Myocyte (in vitro differentiated cells): ENCODE measurements at regions not wholly inside any gene's neighbourhood (a gene's known extent, or its start where the extent isn't known, plus 50 kb on each side); places are given as distances from the start of the nearest gene placed in this dataset.
A peak's percentile ranks its signal among the peaks of the same experiment; 100 is the strongest.

ENCODE experiments used
- DNase-seq: peaks from one replicate; pipeline ENCODE4 v3.0.0-alpha.2; 2012; ENCODE audit warnings: low read depth

DNA sequence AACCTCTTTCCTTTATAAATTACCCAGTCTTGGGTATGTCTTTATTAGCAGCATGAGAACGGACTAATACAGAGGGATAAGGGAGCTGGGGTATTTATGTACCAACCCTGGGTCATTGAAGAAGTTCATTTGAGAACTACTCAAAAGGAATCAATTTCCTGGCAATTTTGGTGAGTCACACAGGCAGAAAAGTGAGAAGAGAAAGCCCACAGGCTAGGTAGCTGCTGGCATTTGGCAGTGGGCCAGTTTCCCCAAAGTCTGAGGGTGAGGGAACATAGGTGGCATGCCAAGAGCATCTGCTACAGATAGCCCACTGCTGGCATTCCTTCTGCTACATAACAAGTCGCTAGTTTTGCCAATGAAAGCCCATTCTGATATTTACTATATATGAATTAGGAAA lies 411.2 kb downstream of the MID1IP1 start:
- DNase-seq: no peak

DNA sequence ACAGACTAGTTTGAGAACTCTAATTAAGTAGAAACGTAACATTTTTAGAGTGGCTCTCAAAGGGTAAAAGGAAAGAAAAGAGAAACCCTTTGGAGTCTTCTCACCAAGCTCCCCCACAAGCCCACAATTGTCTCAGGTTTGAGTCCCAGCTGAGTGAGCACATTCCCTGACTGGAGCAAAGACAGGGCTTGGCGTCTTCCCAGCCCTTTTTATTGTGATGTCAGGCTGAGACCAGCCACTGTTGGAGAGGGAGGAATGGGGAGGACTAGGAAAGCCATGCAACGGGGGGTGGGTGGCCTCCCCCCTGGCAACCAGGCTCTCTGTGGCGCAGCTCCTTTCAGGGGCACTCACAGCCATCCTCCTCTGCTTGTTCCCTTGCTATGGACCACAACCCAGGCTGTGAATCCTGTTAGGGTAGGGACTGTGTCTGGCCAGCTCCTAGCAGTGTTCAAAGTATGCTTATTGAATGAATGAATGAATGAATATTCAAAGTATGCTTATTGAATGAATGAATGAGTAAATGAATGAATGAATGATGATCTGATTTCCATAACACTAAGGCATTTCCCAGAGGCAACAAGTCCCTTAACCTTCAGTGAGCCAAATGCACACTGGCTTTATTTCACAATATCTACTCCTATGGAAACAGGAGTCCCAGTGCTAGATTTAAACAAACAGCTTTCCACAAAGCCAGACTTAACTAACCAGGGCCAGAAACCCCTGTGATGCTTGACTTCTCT lies 413.3 kb downstream of the MID1IP1 start:
- no peak for DNase-seq

DNA sequence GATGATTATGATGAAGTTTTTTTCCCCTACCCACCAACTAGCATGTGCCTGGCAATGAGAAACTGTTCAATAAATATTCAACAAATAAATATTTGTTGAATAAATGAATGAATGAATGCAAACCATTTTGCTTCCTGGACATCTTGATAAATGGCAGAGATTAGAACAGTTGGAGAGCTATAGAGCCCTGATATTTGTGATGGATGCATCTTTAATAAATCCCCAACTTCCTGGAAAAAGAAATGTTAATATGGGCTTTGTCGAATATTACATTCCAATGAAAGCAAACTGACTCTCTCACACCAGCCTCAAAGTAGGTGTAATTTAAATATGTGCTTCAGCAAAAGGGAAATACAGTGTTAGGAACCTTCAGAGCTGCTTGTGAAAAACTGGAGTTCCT lies 419.7 kb downstream of the MID1IP1 start:
- DNase-seq: no peak

DNA sequence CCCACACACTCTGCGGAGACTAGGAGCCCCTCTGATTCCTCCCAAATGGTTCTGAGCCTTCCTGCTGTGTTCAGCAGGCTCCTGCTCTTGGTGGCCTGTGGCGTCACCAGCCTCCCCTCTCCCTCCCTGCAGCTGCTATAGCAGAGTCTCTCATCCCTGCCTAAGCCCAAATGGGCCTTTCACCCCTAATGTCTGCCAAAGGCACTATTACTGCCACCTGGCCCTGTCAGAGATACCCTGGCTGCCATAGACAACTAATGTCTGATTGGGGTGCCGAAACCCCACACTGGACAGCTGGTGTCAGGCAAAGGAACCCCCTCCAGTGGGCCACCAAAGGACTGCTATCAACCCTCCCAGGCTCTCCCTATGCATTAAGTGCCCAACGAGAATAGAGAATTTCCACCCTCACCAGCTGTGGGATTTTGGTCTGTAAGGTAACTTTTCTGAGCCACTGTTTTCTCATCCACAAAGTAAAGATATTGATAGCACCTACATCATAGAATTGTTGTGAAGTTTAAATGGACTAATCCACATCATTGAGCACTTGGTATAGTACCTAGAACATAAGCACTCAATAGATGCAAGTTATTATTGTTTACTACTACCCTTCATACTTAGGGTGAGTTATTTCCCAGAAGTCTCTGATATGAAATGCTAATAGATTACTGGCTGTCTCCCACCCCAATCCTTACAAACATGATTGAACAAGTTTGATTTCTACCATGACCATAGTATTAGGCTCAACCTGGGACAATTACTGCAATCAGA lies 421.3 kb downstream of the MID1IP1 start:
- peak; percentile 14 for DNase-seq

DNA sequence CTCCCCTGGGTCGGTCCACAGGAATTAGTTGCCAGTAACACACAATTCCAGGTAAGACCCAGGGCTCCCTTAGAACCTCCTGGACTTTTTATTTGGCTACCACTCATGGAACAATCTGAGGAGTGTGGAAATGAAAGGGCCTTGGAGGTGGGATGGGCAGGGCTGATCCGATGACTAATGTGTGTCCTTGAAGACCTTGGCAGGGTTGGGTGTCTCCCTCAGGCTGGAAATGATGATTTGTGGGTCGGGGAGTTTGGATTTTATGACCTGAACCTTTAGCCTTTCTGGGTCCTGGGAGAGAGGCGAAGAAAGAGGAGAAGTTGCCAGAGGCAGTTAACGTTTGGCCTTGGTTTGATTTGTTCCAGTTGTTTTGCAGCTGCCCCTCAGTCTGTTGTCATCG lies 425.0 kb downstream of the MID1IP1 start:
- DNase-seq: no peak

DNA sequence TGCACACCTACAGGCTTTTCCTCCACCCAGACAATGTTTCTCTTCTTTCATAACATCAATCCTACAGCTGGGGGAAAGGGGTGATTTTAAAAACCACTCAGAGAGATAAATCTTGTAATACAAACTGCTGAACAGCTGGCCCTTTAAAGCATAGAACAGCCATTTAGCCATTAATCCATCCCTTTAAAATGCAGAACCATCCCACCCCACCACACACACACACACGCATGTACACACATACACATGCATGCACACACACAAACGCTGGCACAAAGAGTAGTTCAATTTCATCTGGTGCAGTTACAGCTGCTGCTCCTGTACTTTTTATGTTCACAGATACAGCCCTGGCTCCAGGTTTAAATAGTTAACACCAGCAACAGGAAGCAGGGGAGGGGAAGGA lies 426.1 kb downstream of the MID1IP1 start:
- DNase-seq: no peak

DNA sequence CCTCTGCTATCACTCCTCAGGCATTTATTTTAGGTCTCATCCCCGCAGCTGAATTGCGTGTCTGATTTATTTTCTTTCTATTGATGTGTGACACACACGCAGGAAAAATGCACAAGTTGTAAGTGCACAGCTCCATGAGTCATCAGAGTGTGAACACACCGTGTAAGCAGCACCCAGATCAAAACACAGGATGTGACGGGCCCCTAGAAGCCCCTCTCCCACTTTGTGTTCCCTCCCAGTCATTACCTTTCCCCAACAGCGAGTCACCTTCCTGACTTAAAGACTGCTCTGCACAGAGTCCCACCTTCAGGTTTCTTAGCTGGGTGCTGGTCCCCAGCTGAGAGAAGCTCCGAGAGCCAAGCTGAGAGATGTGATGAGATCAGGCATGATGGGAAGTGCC lies 436.7 kb downstream of the MID1IP1 start:
- DNase-seq: no peak

DNA sequence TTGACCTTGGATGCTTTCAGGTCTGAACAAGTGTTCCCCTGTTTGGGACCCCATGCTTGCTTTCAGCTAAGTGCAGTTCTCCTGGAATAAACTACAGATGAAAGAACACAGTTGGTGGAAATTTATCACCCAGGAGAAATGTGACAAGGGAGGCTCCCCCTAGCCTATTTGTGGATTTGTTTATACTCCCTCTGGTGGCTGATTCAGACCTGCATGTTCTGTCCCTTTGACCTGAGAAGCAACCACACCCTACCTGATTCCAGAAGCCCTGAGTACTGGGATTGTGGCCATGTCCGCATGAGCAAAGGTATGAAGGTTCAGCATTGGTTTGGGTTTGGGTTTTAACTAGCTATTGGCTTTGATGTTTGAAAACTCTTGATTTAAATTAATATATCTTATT lies 440.9 kb downstream of the MID1IP1 start:
- peak; percentile 57 for DNase-seq

DNA sequence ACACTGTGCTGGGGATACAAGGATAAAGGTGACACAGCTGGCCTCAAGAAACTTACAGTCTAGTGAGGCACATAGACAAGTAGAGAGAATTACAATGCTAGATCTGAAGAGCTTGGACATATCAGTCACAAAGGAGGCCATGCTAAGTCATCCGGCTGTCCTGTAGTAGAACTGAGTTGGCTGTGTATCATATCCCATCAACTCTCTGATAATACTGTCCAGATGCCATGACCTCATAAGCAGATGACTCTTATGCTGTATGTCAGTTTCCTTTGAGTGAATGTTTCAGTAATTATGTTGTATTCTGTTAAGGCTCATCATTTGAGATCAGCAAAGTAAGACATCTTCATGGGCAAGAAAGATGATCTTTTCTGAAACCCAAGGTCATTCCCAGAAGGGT lies 442.9 kb downstream of the MID1IP1 start:
- DNase-seq: no peak

DNA sequence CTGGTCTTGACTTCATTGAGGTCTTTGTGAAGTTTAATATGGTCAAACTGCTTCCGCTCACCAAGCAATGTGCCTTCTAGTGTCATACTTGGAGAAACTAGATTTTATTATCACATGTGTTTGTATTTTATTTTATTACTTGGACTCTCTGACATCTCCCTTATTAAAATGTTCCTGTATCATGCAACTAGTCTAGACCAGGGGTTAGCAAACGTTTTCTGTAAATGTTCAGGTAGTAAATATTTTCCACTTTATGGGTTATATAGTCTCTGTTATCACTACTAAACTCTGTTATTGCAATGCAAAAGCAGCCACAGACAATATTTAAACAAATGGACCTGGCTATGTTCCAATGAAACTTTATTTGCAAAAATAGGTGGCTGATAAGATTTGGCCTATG lies 443.8 kb downstream of the MID1IP1 start:
- no peak for DNase-seq

DNA sequence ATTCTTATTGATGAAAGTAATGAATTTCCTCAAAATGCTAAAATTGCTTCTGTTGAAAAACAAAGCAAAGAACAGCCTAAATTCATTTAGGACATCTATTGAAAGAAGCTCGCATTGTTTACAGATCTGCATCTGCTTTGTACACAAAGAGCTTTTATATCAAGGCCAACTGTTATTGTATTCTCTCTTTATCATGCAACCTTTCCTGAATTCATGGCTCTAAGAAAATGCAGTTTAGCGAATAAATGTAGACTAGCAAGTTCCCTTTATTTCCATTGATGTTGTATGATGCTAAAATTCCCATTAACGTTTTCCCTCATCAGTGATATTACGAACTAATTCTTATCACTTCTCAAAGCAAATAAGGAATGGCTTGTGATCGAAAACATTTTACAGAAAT lies 446.3 kb downstream of the MID1IP1 start:
- no peak for DNase-seq

DNA sequence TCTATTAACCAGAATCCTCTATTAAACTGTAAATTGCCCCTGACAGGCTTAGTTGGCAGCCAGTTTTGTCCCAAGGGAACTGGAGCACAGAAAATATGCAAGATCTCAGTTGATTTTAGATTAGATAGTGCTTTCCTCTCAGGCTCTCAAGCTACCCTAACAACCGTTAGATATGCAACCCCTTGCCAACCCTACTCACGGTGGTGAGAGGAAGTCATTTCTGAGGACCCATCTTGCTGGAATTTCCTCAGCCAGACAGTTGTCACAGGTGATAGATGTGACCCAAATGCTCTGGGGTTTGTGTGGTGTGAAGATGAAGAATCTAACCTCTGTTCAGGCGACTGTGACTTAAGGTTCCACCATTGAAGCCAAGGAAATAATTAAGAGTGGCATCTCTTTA lies 447.1 kb downstream of the MID1IP1 start:
- DNase-seq: no peak

DNA sequence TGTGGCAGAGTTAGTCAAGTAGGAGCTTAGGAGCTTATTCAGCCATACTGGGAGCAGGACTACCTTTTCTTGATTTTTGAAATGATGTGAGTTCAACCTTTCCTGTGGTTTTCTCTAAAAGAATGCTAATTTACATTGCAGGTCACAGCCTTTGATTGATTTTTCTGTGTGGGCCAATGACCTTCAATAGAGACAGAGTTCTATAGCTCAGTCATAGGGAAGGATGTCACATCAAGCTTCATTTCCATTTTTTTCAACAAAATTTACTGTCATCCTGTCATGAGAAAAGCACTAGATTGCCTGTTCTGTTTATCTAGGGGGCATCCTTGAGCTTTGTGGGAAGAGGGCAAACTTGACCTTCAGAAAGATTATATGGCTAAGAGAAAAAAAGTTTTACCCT lies 448.7 kb downstream of the MID1IP1 start:
- no peak for DNase-seq

DNA sequence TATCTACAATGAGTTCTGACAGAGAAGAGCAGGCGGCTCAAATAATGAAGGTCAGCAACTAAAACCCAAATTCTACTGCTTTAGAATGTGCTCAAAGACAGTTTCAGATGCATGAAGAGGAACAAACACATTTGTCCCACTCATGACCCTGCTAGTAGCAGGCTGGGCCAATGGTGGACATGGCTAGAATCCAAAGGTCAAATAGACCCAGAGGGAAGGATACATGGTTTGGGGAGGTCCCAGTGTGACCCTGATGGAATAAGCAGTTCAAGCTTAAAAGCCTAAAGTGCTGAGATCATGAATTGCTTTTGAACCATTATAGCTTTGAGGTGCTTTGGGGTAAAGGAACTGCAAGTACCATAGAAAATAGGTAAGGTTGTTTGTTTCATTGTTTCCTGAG lies 450.7 kb downstream of the MID1IP1 start:
- no peak for DNase-seq

DNA sequence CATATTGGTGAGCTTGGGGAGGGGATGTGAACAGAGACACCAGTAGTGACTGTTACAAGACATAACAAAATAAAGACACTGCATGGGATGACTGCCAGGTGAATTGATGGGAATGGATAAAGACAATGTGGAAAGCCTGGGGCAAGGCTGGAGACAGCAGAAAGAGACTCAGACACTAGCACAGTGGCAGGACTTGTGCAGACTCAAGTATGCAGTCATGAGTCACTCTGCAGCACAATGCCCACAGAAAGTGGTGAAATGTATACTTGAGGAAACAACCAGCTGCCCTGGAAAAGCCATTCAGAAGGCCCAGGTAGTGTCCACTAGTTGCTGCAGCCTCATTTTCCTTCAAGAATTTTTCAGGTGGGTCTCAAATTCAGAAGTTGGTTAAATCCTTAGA lies 452.3 kb downstream of the MID1IP1 start:
- DNase-seq: no peak

DNA sequence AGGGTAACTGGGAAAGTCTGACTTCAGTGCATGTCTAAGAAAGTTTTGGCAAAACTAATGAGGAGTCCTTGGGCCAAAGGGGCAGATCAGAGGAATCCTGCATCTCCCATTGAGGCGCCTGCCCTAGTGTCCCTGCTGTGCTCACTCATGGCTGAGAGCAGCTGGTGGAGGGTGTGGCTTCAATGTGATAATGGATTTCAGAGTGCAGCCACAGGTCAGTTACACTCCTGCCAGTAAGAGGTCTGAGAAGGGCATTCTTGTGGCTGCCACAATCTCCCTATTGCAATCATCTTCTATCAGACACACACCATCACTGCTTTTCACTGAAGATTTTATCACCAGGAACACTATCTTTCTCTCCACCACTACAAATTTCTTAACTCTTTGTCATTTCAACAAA lies 457.1 kb downstream of the MID1IP1 start:
- peak; percentile 61 for DNase-seq

DNA sequence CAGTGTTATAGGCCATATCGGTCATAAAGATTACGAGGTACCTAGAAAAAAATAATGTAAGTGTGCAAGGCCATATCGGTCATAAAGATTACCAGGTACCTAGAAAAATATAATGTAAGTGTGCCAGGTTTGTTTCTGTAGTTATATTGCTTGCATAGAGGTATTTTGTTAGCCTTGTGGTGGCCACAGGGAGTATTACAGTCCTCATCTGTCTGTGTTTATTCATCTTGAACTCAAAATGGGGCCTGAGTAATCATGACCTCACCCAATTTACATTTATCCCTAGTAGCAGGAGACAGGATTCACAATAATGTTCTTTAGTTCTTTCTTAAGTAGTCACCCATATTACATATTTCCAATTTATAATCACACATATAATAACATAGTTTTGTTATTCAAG lies 459.7 kb downstream of the MID1IP1 start:
- DNase-seq: peak; percentile 7

DNA sequence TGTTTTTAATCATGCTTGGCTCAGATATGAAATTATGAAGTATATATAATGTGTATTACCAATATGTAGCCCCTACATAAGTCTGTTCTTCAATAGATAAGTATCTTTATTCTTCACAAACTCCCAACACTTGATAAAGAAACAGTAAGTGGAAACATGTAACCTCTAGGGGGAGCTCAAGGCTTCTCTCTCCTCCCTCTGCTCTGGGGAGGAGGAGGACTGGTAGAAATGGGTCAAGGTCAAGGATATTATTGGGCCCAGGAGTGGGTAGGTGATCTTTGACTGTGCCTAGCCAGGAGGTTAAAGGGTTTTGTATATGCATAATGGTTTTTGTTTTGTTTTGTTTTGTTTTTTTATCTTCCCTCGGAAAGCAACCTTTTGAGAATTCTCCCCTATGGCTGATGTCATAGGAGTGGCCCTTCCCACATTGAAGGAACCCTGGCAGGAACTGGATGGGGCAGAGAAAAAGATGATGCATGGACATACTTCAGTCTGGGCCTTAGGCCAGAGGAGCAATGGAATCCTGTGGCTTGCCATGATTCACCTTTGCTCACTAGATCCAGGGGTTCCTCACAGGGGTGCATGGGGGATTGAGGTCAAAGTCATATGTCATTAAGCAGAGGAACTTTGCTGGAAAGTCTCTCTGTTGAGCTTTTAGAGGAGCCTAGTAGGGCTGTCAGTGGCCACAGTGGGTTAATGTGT lies 460.3 kb downstream of the MID1IP1 start:
- DNase-seq: peak; percentile 35

DNA sequence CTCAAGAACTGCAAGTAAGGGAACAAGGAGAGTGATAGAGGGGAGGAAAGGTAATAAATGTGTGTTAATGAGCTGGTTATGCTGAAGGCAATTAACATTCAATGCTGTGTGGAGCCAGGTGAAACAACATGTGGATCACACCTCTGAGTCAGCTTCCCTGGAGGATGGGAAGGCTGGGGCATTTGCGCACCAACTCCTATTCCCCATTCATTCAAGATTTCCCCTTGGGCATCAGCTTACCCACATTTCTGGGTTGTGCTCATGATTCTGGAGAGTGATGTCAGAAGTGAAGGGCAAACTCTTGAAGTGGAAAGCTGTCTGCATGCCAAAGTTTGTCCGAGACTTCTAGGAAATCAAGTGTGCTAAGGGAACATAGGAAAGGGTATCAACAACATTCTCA lies 461.4 kb downstream of the MID1IP1 start:
- DNase-seq: no peak

DNA sequence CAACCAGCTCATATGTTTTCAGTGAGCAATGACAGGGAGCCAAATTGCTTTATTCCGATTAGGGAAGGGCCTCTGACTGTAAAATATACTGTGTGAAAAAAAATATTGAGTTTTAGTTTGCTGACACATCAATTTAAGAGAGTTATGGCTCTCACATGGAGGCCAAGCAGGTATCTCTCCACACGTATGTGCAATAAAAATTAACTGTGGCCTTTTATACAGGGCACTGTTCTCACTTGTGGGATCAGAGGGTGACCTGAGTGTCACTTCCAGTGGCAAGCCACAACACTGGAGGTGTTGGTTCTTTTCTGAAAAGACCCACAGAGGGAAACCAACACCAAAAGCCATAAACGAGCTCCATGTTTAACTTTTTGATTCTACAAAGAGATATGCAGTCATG lies 462.8 kb downstream of the MID1IP1 start:
- DNase-seq: no peak

DNA sequence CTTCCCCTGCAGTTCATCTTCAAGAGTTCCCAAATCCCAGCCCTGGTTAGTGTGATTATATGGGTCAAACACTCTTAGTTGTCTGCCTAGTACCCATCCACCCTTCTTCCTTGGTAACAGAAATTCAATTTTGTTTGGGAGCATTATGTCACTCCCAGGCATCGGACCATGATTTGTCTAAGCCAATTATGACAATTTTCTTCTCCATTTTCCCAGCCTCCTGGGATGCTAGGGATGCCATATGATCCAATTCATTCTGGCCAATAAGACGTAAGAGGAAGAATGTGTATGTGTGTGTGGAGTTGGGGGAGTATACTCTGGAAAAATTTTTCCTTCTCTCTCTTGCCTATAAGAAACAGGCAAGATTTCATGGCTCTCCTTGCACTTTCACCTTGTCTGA lies 465.9 kb downstream of the MID1IP1 start:
- DNase-seq: no peak

DNA sequence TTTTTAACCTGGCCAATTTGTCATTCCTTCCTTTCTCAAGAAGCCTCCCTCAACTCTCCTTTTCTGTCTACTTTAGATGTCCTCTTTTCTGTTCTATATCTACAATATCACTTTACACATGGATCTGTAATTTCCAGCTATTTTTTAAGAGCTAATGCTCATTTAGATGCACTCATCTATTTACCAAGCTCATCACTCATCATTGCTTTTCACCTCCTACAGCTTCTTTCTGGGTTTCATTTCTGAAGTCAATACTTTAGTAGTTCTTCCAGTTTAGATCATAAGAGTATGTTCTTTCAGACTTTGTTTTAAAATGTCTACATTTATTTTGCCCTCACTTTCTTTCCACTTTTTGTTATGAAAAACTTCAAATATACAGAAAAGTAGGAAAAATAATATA lies 466.9 kb downstream of the MID1IP1 start:
- no peak for DNase-seq
